OCI-LY1 (cell line): ENCODE measurements at regions not wholly inside any gene's neighbourhood (a gene's known extent, or its start where the extent isn't known, plus 50 kb on each side); places are given as distances from the start of the nearest gene placed in this dataset.

Experiments used
- EZH2 ChIP-seq: fragments of 200-600 bp; sonication (generic), shearing (Covaris generic); IDR thresholded peaks from 2 replicates; pipeline ENCODE4 v1.8.0; 2017; ENCODE audit warnings: borderline replicate concordance, mixed run types, mild to moderate bottlenecking, antibody characterized with exemption, low read length, moderate library complexity, mixed read lengths
- TF ChIP-seq, protein P1 (sequence below): fragments of 200-600 bp; sonication (generic), shearing (Covaris generic); IDR thresholded peaks from 2 replicates; pipeline ENCODE4 v1.5.1; 2017; ENCODE audit warnings: mild to moderate bottlenecking, antibody characterized with exemption, low read length, moderate library complexity, mixed read lengths

- TF ChIP-seq, protein P1, sequence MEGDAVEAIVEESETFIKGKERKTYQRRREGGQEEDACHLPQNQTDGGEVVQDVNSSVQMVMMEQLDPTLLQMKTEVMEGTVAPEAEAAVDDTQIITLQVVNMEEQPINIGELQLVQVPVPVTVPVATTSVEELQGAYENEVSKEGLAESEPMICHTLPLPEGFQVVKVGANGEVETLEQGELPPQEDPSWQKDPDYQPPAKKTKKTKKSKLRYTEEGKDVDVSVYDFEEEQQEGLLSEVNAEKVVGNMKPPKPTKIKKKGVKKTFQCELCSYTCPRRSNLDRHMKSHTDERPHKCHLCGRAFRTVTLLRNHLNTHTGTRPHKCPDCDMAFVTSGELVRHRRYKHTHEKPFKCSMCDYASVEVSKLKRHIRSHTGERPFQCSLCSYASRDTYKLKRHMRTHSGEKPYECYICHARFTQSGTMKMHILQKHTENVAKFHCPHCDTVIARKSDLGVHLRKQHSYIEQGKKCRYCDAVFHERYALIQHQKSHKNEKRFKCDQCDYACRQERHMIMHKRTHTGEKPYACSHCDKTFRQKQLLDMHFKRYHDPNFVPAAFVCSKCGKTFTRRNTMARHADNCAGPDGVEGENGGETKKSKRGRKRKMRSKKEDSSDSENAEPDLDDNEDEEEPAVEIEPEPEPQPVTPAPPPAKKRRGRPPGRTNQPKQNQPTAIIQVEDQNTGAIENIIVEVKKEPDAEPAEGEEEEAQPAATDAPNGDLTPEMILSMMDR: no peak
- no peak for TF ChIP-seq EZH2
Measured at GRCh38 chr14:38143170-38143569, 64.5 kb upstream of the SSTR1 start.
